OCI-LY7 (cell line): ENCODE measurements at regions not wholly inside any gene's neighbourhood (a gene's known extent, or its start where the extent isn't known, plus 50 kb on each side); places are given as distances from the start of the nearest gene placed in this dataset.

ENCODE experiments used
- BruUV-seq: library from RNA; stranded (reverse); fragments of 400-500 nt; replicated peaks from 2 replicates; lab custom pipeline; 2021; lab: Mats Ljungman, UMichigan
- CTCF ChIA-PET: fragments of 300-600 bp; sonication (Branson Sonifier 250); formaldehyde crosslinking; loops from one replicate; lab custom pipeline; 2022; ENCODE audit warnings: antibody characterized with exemption; ENCODE audit not compliant: unreplicated experiment; lab: Charles Lee
- POLR2A ChIA-PET: fragments of 300-600 bp; sonication (Branson Sonifier 250); formaldehyde crosslinking; loops from one replicate; lab custom pipeline; 2022; ENCODE audit warnings: antibody characterized with exemption; lab: Charles Lee
- DNase-seq: peaks from one replicate; pipeline ENCODE4 v3.0.0-alpha.2; 2015; ENCODE audit warnings: low spot score
- H2AFZ ChIP-seq: fragments of 200-600 bp; sonication (generic), shearing (Covaris generic); 2 replicates; pipeline ENCODE4 v1.6.1; 2014; ENCODE audit warnings: mild to moderate bottlenecking, antibody characterized with exemption, low read length, moderate library complexity
- H3K27ac ChIP-seq: fragments of 200-600 bp; sonication (generic); 2 replicates; pipeline ENCODE4 v1.5.1; 2014; ENCODE audit warnings: mixed run types, low read depth, mild to moderate bottlenecking, moderate library complexity, low read length, inconsistent platforms; ENCODE audit not compliant: poor library complexity, severe bottlenecking
- H3K36me3 ChIP-seq: fragments of 200-600 bp; sonication (generic); 2 replicates; pipeline ENCODE4 v1.6.1; 2014; ENCODE audit warnings: mild to moderate bottlenecking, antibody characterized with exemption, low read length, moderate library complexity, mixed read lengths; ENCODE audit not compliant: insufficient read depth
- H3K4me1 ChIP-seq: fragments of 200-600 bp; sonication (generic); 2 replicates; pipeline ENCODE4 v1.5.1; 2014; ENCODE audit warnings: mild to moderate bottlenecking, low read length; ENCODE audit not compliant: insufficient read depth, poor library complexity, severe bottlenecking
- H3K4me2 ChIP-seq: fragments of 200-600 bp; sonication (generic); 2 replicates; pipeline ENCODE4 v1.6.1; 2014; ENCODE audit warnings: mild to moderate bottlenecking, low read length
- H3K4me3 ChIP-seq: fragments of 200-600 bp; sonication (generic); 2 replicates; pipeline ENCODE4 v1.5.1; 2014; ENCODE audit warnings: mild to moderate bottlenecking, low read depth, low read length; ENCODE audit not compliant: poor library complexity, severe bottlenecking
- H3K79me2 ChIP-seq: fragments of 200-600 bp; sonication (generic); 2 replicates; pipeline ENCODE4 v1.6.1; 2016; ENCODE audit warnings: low read depth, mild to moderate bottlenecking, low read length, moderate library complexity, mixed read lengths; ENCODE audit not compliant: insufficient read depth
- H3K9me2 ChIP-seq: fragments of 200-600 bp; sonication (generic); 2 replicates; pipeline ENCODE4 v1.6.1; 2016; ENCODE audit warnings: mild to moderate bottlenecking, low read length, mixed read lengths; ENCODE audit not compliant: insufficient read depth
- H3K9me3 ChIP-seq: fragments of 200-600 bp; sonication (generic); 2 replicates; pipeline ENCODE4 v1.6.1; 2014; ENCODE audit warnings: mild to moderate bottlenecking, mixed run types, low read length, mixed read lengths
- H4K20me1 ChIP-seq: fragments of 200-600 bp; sonication (generic); 2 replicates; pipeline ENCODE4 v1.6.1; 2014; ENCODE audit warnings: mild to moderate bottlenecking, antibody characterized with exemption, low read length, moderate library complexity, mixed read lengths; ENCODE audit not compliant: insufficient read depth
- CTCF ChIP-seq: fragments of 200-600 bp; sonication (generic); conservative IDR thresholded peaks from 2 replicates; pipeline ENCODE4 v1.5.1; 2014; ENCODE audit warnings: mild to moderate bottlenecking, antibody characterized with exemption, low read length, moderate library complexity, mixed read lengths
- EZH2phosphoT487 ChIP-seq: fragments of 200-600 bp; sonication (generic); IDR thresholded peaks from 2 replicates; pipeline ENCODE4 v1.6.1; 2018; ENCODE audit warnings: low read depth, borderline replicate concordance, mild to moderate bottlenecking, mixed run types, antibody characterized with exemption, low read length, moderate library complexity, mixed read lengths
- intact Hi-C: fragments of 100-400 bp; cut with micrococcal nuclease; formaldehyde crosslinking; loops from one replicate; pipeline ENCODE4 v1.10.0; 2022; ENCODE audit not compliant: unreplicated experiment

- no peaks in the 10 kb centered on the region for H4K20me1 ChIP-seq
- H3K4me2 ChIP-seq: no peak overlapping the region
- no TSS peak for BruUV-seq
- no peaks in the 10 kb centered on the region for H3K79me2 ChIP-seq
- no peak overlapping the region for H2AFZ ChIP-seq
- ChIA-PET POLR2A (no interaction called here), CTCF (no interaction called here)
- TF ChIP-seq EZH2phosphoT487: no peak
- no peaks in the 10 kb centered on the region for H3K9me2 ChIP-seq
- H3K36me3 ChIP-seq: no peaks in the 10 kb centered on the region
- intact Hi-C loops: no loop called here
- no peaks in the 10 kb centered on the region for H3K9me3 ChIP-seq
- no peaks in the 10 kb centered on the region for H3K4me1 ChIP-seq
- DNase-seq: no peak
- no peak overlapping the region for H3K27ac ChIP-seq
- H3K4me3 ChIP-seq: no peak overlapping the region
Measured at GRCh38 chr18:72458271-72458670, 85.9 kb downstream of the CBLN2 start.

- H3K9me3 ChIP-seq: no peaks in the 10 kb centered on the region
- H3K4me3 ChIP-seq: no peak overlapping the region
- no peak overlapping the region for H3K4me2 ChIP-seq
- H4K20me1 ChIP-seq: no peaks in the 10 kb centered on the region
- no peaks in the 10 kb centered on the region for H3K36me3 ChIP-seq
- no peaks in the 10 kb centered on the region for H3K4me1 ChIP-seq
- H3K9me2 ChIP-seq: no peaks in the 10 kb centered on the region
- intact Hi-C loops: no loop called here
- no peaks in the 10 kb centered on the region for H3K79me2 ChIP-seq
- ChIA-PET POLR2A (no interaction called here), CTCF (no interaction called here)
- H2AFZ ChIP-seq: no peak overlapping the region
- TF ChIP-seq CTCF (no peak), EZH2phosphoT487 (no peak)
- no peak overlapping the region for H3K27ac ChIP-seq
- BruUV-seq: no TSS peak
- DNase-seq: no peak
Measured at GRCh38 chr18:72456802-72457201, 87.3 kb downstream of the CBLN2 start.

- no peak for DNase-seq
- intact Hi-C loops: no loop called here
- H4K20me1 ChIP-seq: no peaks in the 10 kb centered on the region
- TF ChIP-seq CTCF (no peak), EZH2phosphoT487 (no peak)
- H3K36me3 ChIP-seq: no peaks in the 10 kb centered on the region
- BruUV-seq: no TSS peak
- no peaks in the 10 kb centered on the region for H3K9me3 ChIP-seq
- no peaks in the 10 kb centered on the region for H3K4me1 ChIP-seq
- no peak overlapping the region for H3K4me2 ChIP-seq
- no peak overlapping the region for H3K4me3 ChIP-seq
- H3K9me2 ChIP-seq: no peaks in the 10 kb centered on the region
- no peaks in the 10 kb centered on the region for H3K79me2 ChIP-seq
- no peak overlapping the region for H2AFZ ChIP-seq
- H3K27ac ChIP-seq: no peak overlapping the region
- CTCF ChIA-PET: no interaction called here
- POLR2A ChIA-PET: no interaction called here
Measured at GRCh38 chr18:72452328-72452727, 91.8 kb downstream of the CBLN2 start.
